K562 (cell line): ENCODE measurements at regions not wholly inside any gene's neighbourhood (a gene's known extent, or its start where the extent isn't known, plus 50 kb on each side); places are given as distances from the start of the nearest gene placed in this dataset.

Source experiments
- ATAC-seq: fragments of 200-7000 bp; cut with Tn5 transposase; 3 replicates; pipeline ENCODE4 v1.9.1; 2020; ENCODE audit warnings: moderate library complexity
- BruUV-seq: library from RNA; stranded (reverse); fragments of 400-500 nt; replicated peaks from 2 replicates; lab custom pipeline; 2021; lab: Mats Ljungman, UMichigan
- CTCF ChIA-PET: fragments of 300-600 bp; formaldehyde crosslinking; extraction: SDS; loops from one replicate; lab custom pipeline; 2021; ENCODE audit warnings: low intra/inter-chr PET ratio; lab: Yijun Ruan, JAX
- POLR2A ChIA-PET: fragments of 300-600, 350-650 bp; sonication (Branson Sonifier 250); formaldehyde crosslinking; extraction: SDS; loops from one replicate; lab custom pipeline; 2021; ENCODE audit warnings: antibody characterized with exemption, inconsistent platforms; lab: Yijun Ruan, JAX
- DNase-seq, 4 experiments: peaks; one replicate each; pipeline versions ENCODE4 v3.0.0 to v3.0.0-alpha.2; 2011 to 2018; ENCODE audit warnings: low spot score in 3 of 4, mixed read lengths in 3 of 4; ENCODE audit errors: extremely low read depth in 1 of 4
- FAIRE-seq: peaks from 2 replicates; lab custom pipeline; 2011; peaks lifted over from hg19 to GRCh38; lab: Jason Lieb, UNC
- H2AFZ ChIP-seq: 2 replicates; pipeline ENCODE4 v1.6.0; 2011; ENCODE audit warnings: low read depth, low read length, control low read depth, inconsistent platforms
- H3K27ac ChIP-seq: fragments of 200-600 bp; 3 replicates; pipeline ENCODE4 v1.8.0; 2011; ENCODE audit warnings: low read depth, mild to moderate bottlenecking, control low read depth, inconsistent platforms, low read length, moderate library complexity, mixed read lengths; ENCODE audit errors: extremely low read depth
- H3K27me3 ChIP-seq, 2 experiments: fragments of 300-600 bp in 1 of 2; 2 replicates in 1 of 2; 3 replicates in 1 of 2; pipeline versions ENCODE4 v1.6.0 to v1.8.0; 2011; ENCODE audit warnings: inconsistent platforms in 2 of 2, low read length in 2 of 2, mild to moderate bottlenecking in 1 of 2, mixed read lengths in 1 of 2, moderate library complexity in 1 of 2; ENCODE audit not compliant: control insufficient read depth in 2 of 2, insufficient read depth in 2 of 2
- H3K36me3 ChIP-seq: fragments of 300-600 bp; 3 replicates; pipeline ENCODE4 v1.8.0; 2011; ENCODE audit warnings: mild to moderate bottlenecking, low read length, inconsistent platforms; ENCODE audit not compliant: control insufficient read depth, insufficient read depth
- H3K4me1 ChIP-seq, 2 experiments: fragments of 200-600 bp in 1 of 2; replicated peaks in 1 of 2; 2 replicates in 1 of 2; 3 replicates in 1 of 2; pipeline versions ENCODE4 v1.5.1 to v1.8.0; 2011; ENCODE audit warnings: inconsistent platforms in 2 of 2, low read length in 2 of 2, mild to moderate bottlenecking in 1 of 2, mixed read lengths in 1 of 2, moderate library complexity in 1 of 2; ENCODE audit not compliant: control insufficient read depth in 2 of 2, insufficient read depth in 2 of 2
- H3K4me2 ChIP-seq: 2 replicates; pipeline ENCODE4 v1.6.1; 2011; ENCODE audit warnings: low read length, control low read depth, inconsistent platforms, mixed read lengths; ENCODE audit not compliant: insufficient read depth
- H3K4me3 ChIP-seq: fragments of 200-600 bp; sonication (generic), shearing (Covaris generic); 2 replicates; pipeline ENCODE4 v1.5.1; 2016; ENCODE audit warnings: control low read depth, inconsistent platforms
- H3K79me2 ChIP-seq: fragments of 200-600 bp; 3 replicates; pipeline ENCODE4 v1.8.0; 2011; ENCODE audit warnings: low read length, inconsistent platforms; ENCODE audit not compliant: control insufficient read depth, insufficient read depth
- H3K9ac ChIP-seq, 2 experiments: 2 replicates each; pipeline versions ENCODE4 v1.6.0 to v1.6.1; 2011; ENCODE audit warnings: low read depth in 2 of 2, low read length in 2 of 2, control low read depth in 1 of 2, inconsistent platforms in 1 of 2, mild to moderate bottlenecking in 1 of 2, mixed read lengths in 1 of 2; ENCODE audit not compliant: insufficient read depth in 1 of 2
- H3K9me1 ChIP-seq: one replicate; pipeline ENCODE4 v1.6.0; 2011; ENCODE audit warnings: inconsistent platforms, mild to moderate bottlenecking, low read length, moderate library complexity; ENCODE audit not compliant: control insufficient read depth, insufficient read depth
- H3K9me3 ChIP-seq: replicated peaks from 2 replicates; pipeline ENCODE4 v1.5.1; 2011; ENCODE audit warnings: low read depth, low read length, inconsistent platforms; ENCODE audit not compliant: control insufficient read depth, insufficient read depth
- H4K20me1 ChIP-seq: replicated peaks from 2 replicates; pipeline ENCODE4 v1.6.1; 2011; ENCODE audit warnings: low read length, inconsistent platforms, mixed read lengths; ENCODE audit not compliant: control insufficient read depth, insufficient read depth
- AFF4 ChIP-seq: sonication (generic); formaldehyde crosslinking; IDR thresholded peaks from 2 replicates; pipeline ENCODE4 v1.8.0; 2023; ENCODE audit warnings: mild to moderate bottlenecking, missing genetic modification reagents
- DACH1 ChIP-seq: fragments of 450-650 bp; IDR thresholded peaks from 2 replicates; pipeline ENCODE4 v1.6.1; 2018; ENCODE audit not compliant: partially characterized antibody
- FOXA3 ChIP-seq, 2 experiments: fragments of 450-650 bp in 1 of 2; sonication (generic) in 1 of 2; formaldehyde crosslinking; IDR thresholded peaks in 1 of 2; conservative IDR thresholded peaks in 1 of 2; 2 replicates each; pipeline versions ENCODE4 v1.4.0 to v1.8.0; 2020 to 2022; ENCODE audit warnings: mild to moderate bottlenecking in 2 of 2, missing genetic modification reagents in 1 of 2
- HBP1 ChIP-seq: fragments of 450-650 bp; formaldehyde crosslinking; IDR thresholded peaks from 2 replicates; pipeline ENCODE4 v1.4.0; 2022; ENCODE audit warnings: missing genetic modification characterization
- MYC ChIP-seq, 2 experiments: fragments of 250-450 bp in 1 of 2; sonication (Bioruptor Pico) in 1 of 2; IDR thresholded peaks; 2 replicates each; pipeline versions ENCODE4 v1.5.1 to v1.6.1; 2012 to 2021; ENCODE audit warnings: low read depth in 2 of 2, borderline replicate concordance in 1 of 2, improper control_type of control experiment in 1 of 2, low read length in 1 of 2, mild to moderate bottlenecking in 1 of 2, moderate library complexity in 1 of 2
- SLC30A9 ChIP-seq: fragments of 250-450 bp; sonication (Bioruptor Pico); IDR thresholded peaks from 2 replicates; pipeline ENCODE4 v1.8.0; 2022; ENCODE audit warnings: mild to moderate bottlenecking, moderate library complexity
- TOE1 ChIP-seq, 2 experiments: fragments of 450-650 bp in 1 of 2; sonication (generic) in 1 of 2; formaldehyde crosslinking in 1 of 2; IDR thresholded peaks; 2 replicates each; pipeline versions ENCODE4 v1.7.1 to v1.8.0; 2016 to 2022; ENCODE audit warnings: borderline replicate concordance in 2 of 2, mild to moderate bottlenecking in 2 of 2, antibody characterized with exemption in 1 of 2, inconsistent platforms in 1 of 2, low read depth in 1 of 2, missing genetic modification reagents in 1 of 2, moderate library complexity in 1 of 2
- ZNF23 ChIP-seq: fragments of 250-450 bp; sonication (Bioruptor Pico); IDR thresholded peaks from 2 replicates; pipeline ENCODE4 v1.4.0; 2020; ENCODE audit warnings: mild to moderate bottlenecking
- WGBS: fragments of 100-300 bp; shearing (Covaris generic); methylation state at CpG from one replicate; pipeline ENCODE4 v1.1.6; 2016; ENCODE audit warnings: low coverage, mixed read lengths; ENCODE audit not compliant: insufficient coverage; ENCODE audit errors: missing lambda C conversion rate; 5-methylcytosine and 5-hydroxymethylcytosine counted together
- in situ Hi-C: fragments of 300-500 bp; cut with MboI; formaldehyde crosslinking; loops from 4 replicates; pipeline ENCODE4 v1.15.0; 2018; ENCODE audit warnings: inconsistent platforms, mixed read lengths
- intact Hi-C: fragments of 100-400 bp; cut with micrococcal nuclease; formaldehyde crosslinking; loops from 2 replicates; pipeline ENCODE4 v1.14.2; 2022

- ATAC-seq (no peak), FAIRE-seq (no peak), DNase-seq (no peak)
- Histone ChIP-seq H4K20me1 (no peaks in the 10 kb centered on the region), H3K9ac (no peak overlapping the region), H3K27me3 (no peaks in the 10 kb centered on the region), H2AFZ (no peak overlapping the region), H3K4me1 (no peaks in the 10 kb centered on the region), H3K27ac (no peak overlapping the region), H3K9me3 (no peaks in the 10 kb centered on the region), H3K4me2 (no peak overlapping the region), H3K4me3 (no peak overlapping the region), H3K9me1 (no peaks in the 10 kb centered on the region), H3K36me3 (no peaks in the 10 kb centered on the region), H3K79me2 (no peaks in the 10 kb centered on the region)
- TF ChIP-seq DACH1: no peak
- TF ChIP-seq FOXA3 (CRISPR knock-in tag; conservative IDR thresholded peaks at IDR 0.05 in 1 of 2, IDR thresholded peaks at IDR 0.05 in 1 of 2): no peak
- TF ChIP-seq ZNF23 (CRISPR knock-in tag): no peak
- TF ChIP-seq MYC (IDR thresholded peaks at IDR 0.05; ENCODE audit: low read depth, low read length): no peak
- no peak for TF ChIP-seq MYC (CRISPR knock-in tag; IDR thresholded peaks at IDR 0.05; ENCODE audit: borderline replicate concordance, low read depth)
- TF ChIP-seq AFF4 (CRISPR knock-in tag): no peak
- no peak for TF ChIP-seq SLC30A9 (CRISPR knock-in tag)
- no peak for TF ChIP-seq TOE1 (IDR thresholded peaks at IDR 0.05; ENCODE audit: borderline replicate concordance)
- TF ChIP-seq TOE1 (CRISPR knock-in tag; IDR thresholded peaks at IDR 0.05; ENCODE audit: borderline replicate concordance, low read depth): no peak
- TF ChIP-seq HBP1: no peak
- BruUV-seq: no TSS peak
- ChIA-PET CTCF (no interaction called here), POLR2A (no interaction called here)
- WGBS: 0% methylated on average over 3 of the region's 3 CpGs
- intact Hi-C loops: no loop called here
- in situ Hi-C loops: no loop called here
Observed at GRCh38 chr10:88163572-88163971, 300.1 kb downstream of the PTEN start.
